ENCODE measurements at regions not wholly inside any gene's neighbourhood (a gene's known extent, or its start where the extent isn't known, plus 50 kb on each side); places are given as distances from the start of the nearest gene placed in this dataset.
"Not testable (repeated sequence)": the region's sequence is repeated elsewhere in the genome, so short reads cannot be mapped to it uniquely, and the experiment has no call there.

DNA sequence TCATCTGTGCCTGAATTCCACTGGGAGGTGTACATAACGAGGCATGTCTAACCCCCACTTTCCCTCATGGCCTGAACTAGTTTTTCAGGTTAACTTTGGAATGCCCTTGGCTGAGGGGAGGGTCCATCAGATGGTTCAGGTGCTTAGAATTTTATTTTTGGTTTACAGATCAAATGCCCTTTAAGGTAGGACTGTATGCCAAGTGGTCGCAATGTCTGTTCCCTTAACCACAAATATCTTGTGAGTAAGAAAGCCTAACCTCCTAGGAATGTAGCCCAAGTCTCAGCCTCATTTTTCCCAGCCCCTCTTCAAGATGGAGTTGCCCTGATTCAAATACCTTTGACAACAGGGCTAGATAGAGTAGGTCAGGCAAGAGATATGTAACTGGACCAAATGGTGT lies 78.4 kb downstream of the RNASET2 start:
- DNase-seq (ENCODE audit: low read depth), result no peak

DNA sequence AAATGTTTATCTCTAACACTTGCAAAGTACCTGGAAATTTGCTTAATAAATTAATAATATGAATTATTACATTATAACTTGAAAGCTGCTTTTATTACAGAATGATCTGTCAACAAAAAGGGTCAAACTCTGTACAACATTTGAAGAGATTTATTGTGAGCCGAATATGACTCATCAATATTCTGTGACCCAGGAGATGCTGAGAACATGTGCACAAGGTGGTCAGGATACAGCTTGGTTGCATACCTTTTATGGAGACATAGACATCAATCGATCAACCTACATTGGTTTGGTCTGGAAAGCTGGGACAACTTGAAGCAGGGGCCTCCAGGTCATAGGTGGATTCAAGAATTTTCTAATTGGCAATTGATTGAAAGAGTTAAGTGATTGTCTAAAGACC lies 79.0 kb downstream of the RNASET2 start:
- no peak for DNase-seq (ENCODE audit: low read depth)

GRCh38 chr6:166872531-166873009 lies 83.8 kb downstream of the RNASET2 start:
- no peak for DNase-seq (ENCODE audit: low read depth)

DNA sequence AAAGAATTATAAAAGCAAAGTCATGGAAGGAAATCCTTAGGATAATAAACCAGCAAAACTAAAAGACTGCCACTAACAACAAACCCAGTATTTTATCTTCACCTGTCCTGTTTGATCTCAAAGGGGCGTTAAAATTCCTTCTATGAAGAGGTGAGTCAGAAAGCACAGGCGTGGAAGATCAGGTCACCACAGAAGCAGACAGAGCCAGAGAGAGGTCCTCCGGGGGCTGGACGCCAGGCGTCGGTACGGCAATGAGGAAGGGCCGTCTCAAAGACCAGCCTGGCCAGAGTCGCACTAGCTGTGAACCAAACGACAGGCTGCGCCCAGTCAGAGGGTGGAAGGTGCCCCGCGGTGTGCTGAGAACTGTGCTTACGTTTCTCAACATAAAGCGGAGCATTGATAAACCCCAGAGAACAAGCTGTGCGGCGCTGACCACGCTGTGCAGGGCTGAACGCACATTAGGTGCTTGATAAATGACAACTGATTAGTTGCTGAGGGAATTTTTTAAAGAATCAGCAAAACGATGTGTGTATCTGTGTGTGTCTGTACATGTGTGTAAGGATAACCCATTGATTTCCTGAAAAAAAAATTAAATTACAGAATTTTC lies 85.6 kb downstream of the RNASET2 start:
- no peak for DNase-seq (ENCODE audit: low read depth)

- DNase-seq (ENCODE audit: low read depth), result no peak
Measured at GRCh38 chr6:166866839-166867637, 89.3 kb downstream of the RNASET2 start.

DNA sequence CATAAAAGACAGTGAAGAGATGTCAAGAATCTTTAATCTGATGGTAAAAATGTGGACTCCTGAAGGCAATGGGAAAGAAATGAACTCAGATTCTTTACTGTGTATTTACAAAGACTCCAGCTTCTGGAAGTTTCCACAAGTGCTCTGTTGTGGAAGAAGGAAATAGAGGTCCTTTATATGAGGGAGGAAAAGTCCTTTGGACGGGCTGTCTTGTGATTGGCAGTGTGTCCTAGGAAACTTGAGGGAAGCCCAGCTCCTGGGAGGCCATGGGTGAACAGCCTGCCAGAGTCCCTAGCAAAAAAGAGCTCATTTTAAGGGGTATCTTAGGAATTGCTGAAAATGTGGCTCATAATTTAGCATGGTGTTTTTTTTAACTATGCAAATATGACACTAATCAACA lies 92.0 kb downstream of the RNASET2 start:
- no peak for DNase-seq (ENCODE audit: low read depth)

DNA sequence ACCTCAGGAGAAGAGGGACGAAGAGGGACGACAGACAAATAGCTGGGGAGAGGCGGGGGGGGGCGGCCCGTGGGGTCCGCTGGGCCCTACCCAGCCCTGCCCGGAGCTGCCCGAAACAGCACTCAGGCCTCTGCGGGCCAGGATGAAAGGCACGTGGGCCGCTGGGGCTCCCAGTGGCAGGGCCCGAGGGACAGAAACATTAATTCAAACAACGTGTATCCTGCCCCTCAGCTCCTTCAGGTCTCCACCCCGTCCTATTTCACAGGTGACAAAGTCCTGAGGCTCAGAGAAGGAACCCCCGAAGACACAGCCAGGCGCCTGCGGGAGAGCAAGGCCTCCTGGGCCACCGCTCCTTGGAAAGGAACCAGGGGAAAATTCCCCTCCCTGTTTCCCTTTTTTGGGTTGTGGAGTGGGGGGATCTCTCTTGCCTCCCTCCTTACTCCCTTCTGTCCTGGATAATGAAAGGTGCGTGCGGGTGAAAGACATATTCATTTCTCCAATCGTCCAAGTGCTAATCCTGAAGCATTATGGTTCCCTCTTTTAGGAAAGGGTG lies 93.3 kb downstream of the RNASET2 start:
- DNase-seq (ENCODE audit: low read depth), result no peak

- DNase-seq (ENCODE audit: low read depth), result no peak
Measured at GRCh38 chr6:166862287-166862977, 93.9 kb downstream of the RNASET2 start.

GRCh38 chr6:166861961-166862286 lies 94.4 kb downstream of the RNASET2 start:
- DNase-seq (ENCODE audit: low read depth), result no peak

- DNase-seq (ENCODE audit: low read depth), result no peak
Measured at GRCh38 chr6:166861304-166861703, 95.0 kb downstream of the RNASET2 start.

GRCh38 chr6:166860392-166860791 lies 96.0 kb downstream of the RNASET2 start:
- DNase-seq (ENCODE audit: low read depth), result no peak

- DNase-seq (ENCODE audit: low read depth), result no peak
Measured at GRCh38 chr6:166855416-166855815, 100.9 kb downstream of the RNASET2 start.

DNA sequence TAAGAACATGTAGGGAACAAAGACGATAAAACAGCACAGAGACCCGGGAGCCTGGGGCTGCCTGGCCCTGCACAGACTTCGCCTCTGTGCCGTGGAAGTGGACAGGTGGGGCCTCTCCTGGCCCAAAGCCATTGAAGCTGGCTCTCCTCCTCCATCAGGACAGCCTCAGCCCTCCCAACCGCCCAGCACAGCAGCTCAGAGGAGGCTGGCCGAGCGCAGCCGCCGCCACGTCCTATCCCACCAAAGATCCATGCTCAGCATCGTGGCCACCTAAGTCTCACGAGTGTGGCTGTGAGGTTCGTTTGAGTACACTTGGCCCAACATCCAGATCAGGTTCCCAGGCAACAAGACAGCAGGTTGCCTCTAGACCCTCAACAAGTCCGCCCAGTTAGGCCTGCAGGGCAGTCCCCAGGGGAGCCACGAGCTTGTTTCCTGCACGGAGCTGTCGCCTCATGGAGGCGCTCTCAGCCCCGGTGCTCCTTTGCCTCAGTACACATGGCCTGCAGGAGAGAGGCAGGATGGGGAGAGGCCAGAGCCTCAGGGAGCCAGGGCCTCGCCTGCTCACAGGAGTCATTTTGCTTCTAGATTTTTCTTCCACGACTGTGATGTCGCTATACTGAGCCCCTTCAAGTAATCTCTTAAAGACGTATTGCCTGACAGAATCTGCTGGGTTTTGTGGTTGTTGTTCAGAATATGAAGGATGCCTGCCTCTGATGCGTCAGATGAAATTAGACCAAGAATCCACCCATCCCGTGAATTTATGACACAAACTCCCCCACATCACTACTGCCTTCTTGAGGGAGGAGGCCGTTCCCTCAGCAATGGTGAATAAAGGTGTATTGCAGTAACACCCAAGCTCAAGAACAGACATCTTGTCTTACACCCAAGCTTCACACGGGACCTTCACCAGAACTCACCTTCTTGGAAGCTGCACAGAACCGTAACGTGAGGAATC lies 102.7 kb downstream of the RNASET2 start:
- no peak for DNase-seq (ENCODE audit: low read depth)

- DNase-seq (ENCODE audit: low read depth), result no peak
Measured at GRCh38 chr6:166852451-166852975, 103.8 kb downstream of the RNASET2 start.

DNA sequence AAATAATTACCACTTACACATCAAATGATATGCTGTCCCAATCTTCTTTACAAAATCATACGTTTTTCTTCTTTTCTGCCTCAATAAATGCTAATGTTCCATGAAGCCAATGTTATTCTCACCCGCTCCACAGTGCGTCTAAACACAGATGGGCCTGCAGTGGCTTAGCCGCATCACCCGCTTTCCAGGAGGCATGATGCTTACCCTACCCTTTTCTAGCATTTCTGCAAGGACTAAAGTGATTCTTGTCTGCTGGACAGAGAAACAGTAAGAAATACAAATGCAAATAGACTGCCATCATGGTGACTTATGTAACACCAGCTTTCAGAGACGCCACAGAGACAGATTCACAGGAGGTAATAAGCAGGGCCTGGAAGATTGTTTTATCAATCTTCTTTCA lies 104.4 kb downstream of the RNASET2 start:
- DNase-seq (ENCODE audit: low read depth), result no peak

DNA sequence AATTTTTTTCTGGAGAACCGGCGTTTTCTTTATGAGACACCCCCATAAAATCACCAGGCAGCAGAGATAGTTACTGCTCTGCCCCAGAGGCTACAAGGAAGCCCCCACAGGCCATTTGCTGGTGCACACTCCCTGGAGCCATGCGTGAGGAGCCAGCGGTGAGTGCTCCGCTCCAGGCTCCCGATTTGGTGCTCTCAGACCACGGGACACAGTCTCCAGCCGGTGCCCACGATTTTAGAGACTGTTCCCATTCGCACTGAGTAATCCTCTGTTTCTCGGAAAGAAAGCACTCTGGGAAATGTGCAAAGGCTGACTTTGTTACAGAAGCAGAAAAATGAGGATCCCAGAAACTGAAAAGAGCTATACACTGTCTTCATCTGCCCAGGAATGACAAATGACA lies 104.9 kb downstream of the RNASET2 start:
- DNase-seq (ENCODE audit: low read depth), result no peak

DNA sequence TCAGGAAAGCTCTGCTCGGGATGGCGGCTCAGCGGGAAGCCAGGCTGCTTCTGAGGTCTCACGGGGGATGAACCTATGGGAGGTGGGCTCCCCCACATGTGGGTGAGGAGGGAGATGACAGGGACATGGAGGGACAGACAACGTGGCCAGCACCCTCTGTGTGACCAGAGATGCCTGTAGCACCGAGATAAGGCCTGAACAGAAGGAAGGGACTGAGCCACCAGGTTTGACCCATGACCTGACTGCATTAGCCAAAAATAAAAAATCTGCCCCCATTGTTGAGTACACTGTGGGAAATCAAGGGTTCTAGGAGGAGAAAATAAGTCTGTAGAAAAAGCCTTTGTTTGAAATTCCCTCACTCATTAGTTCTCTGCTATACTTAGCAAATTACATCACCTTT lies 105.7 kb downstream of the RNASET2 start:
- no peak for DNase-seq (ENCODE audit: low read depth)

GRCh38 chr6:166849749-166850183 lies 106.6 kb downstream of the RNASET2 start:
- DNase-seq (ENCODE audit: low read depth), result no peak

DNA sequence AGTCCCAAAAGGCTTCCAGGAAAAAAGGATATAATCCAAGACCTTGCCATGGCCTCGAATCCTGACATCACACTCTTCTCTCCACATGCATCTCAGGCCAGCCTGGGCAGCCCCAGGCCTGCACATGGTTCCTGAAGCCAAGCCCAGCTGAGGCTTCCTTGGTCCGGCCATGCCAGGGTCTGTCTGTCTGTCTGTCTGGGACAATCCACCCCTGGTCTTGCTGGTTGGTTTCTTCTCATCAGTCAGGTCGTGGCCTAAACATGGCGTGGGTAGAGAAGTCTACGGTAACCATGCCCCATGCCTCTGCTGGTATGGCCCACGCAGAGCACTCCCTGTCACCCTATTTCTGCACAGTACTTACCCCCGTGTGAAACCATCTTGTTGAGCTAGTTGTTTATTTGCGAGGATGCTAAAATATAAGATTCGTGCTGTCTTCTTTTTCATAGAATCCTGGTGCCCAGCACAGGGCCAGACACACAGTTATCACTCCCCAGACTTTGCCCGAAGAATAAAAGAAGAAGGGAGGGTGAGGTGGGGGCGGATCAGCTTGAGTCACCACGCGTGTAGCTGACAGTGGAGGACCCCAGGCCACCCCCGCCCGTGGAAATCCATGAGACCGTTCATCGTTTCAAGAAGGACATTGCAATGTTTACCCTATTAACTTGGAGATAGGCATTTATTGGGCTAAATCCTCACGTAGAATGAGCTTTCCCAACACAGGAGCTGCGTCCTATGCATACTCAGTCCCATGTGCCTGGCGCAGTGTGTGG lies 107.2 kb downstream of the RNASET2 start:
- DNase-seq (ENCODE audit: low read depth), result no peak

- not testable (repeated sequence) for DNase-seq (ENCODE audit: low read depth)
Measured at GRCh38 chr6:166846446-166847142, 109.8 kb downstream of the RNASET2 start.

All from activated gamma-delta T cell treated with anti-CD3 and anti-CD28 coated beads, Interleukin-2, amount 50 U/mL, for 16 hours (primary cell).